ENCODE measurements at regions not wholly inside any gene's neighbourhood (a gene's known extent, or its start where the extent isn't known, plus 50 kb on each side); places are given as distances from the start of the nearest gene placed in this dataset.

DNA sequence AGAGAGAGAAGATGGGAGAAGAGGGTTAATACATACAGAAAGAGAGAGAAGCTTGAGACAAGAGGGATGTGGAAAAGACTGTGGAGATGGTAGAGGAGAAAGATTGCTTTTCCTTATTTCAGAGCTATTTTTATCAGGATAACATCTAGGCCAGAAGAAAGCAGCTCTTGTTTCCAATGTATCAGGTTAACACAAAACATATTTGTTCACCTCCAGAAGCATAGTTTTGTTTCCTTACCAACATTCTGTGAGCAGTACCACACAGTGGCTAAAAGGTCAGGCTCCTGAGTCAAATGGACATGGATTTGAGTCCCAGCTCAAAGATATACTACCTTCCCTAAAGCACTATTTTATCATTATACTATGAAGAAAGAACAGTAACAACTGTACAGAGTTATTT, 185.5 kb downstream of the DUSP10 start:
- Histone ChIP-seq H3K36me3 (replicated peaks in 1 of 2; ENCODE audit: control insufficient read depth in 2 of 2, insufficient read depth in 2 of 2, low read length in 2 of 2) (no peaks in the 10 kb centered on the region), H4K8ac (ENCODE audit: low read depth, low read length) (no peak overlapping the region), H2BK120ac (ENCODE audit: low read depth, low read length) (no peak overlapping the region), H2AFZ (ENCODE audit: low read length) (no peak overlapping the region), H2AK5ac (ENCODE audit: low read depth, low read length) (no peak overlapping the region), H3K4me1 (ENCODE audit: control insufficient read depth in 2 of 2, insufficient read depth in 1 of 2, low read depth in 1 of 2, low read length in 2 of 2) (no peaks in the 10 kb centered on the region), H2BK5ac (ENCODE audit: low read length) (no peak overlapping the region), H4K91ac (ENCODE audit: low read depth, low read length, poor library complexity) (no peak overlapping the region), H3K9ac (ENCODE audit: low read depth, low read length, poor library complexity) (no peak overlapping the region), H3K27me3 (ENCODE audit: control insufficient read depth in 3 of 3, insufficient read depth in 3 of 3, low read depth in 1 of 3, low read length in 3 of 3) (no peaks in the 10 kb centered on the region), H3K4me2 (ENCODE audit: insufficient read depth, low read length, poor library complexity, severe bottlenecking) (no peak overlapping the region), H3K4me3 (ENCODE audit: low read length in 2 of 2) (no peak overlapping the region), H3K27ac (replicated peaks; ENCODE audit: low read length) (no peak overlapping the region), H3K79me1 (ENCODE audit: low read depth, low read length) (no peaks in the 10 kb centered on the region), H2BK12ac (ENCODE audit: low read length) (no peak overlapping the region), H3K23ac (ENCODE audit: low read depth, low read length, poor library complexity) (no peak overlapping the region), H3K18ac (ENCODE audit: low read length) (no peak overlapping the region), H2BK15ac (ENCODE audit: low read length) (no peak overlapping the region), H3K9me3 (replicated peaks in 1 of 2; ENCODE audit: control insufficient read depth in 2 of 2, insufficient read depth in 1 of 2, low read depth in 1 of 2, low read length in 2 of 2) (no peaks in the 10 kb centered on the region), H3K4ac (ENCODE audit: low read length) (no peak overlapping the region), H3K14ac (ENCODE audit: low read length) (no peak overlapping the region)
- DNase-seq (ENCODE audit: low spot score), result no peak

DNA sequence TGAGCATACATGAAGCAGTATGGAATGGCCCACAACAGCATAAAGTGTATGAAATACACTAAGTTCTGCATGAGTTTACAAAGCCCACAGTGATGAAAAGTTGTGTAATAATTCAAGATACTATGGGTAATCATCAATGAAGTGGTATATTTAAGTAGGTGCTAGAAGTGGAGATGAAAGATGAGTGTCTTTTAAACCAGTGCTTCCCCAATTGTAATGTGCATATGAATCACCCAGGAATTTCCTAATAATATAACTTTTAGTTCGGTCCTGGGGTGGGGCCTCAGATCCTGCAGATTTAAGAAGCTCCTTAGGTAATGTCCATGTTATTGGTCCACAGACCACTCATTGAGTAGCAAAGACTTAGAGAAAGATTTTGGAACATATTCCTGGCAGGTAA, 184.9 kb downstream of the DUSP10 start:
- no peak overlapping the region for H3K4me2 ChIP-seq (ENCODE audit: insufficient read depth, low read length, poor library complexity, severe bottlenecking)
- H2BK12ac ChIP-seq (ENCODE audit: low read length), result no peak overlapping the region
- no peak overlapping the region for H4K91ac ChIP-seq (ENCODE audit: low read depth, low read length, poor library complexity)
- no peak overlapping the region for H2BK5ac ChIP-seq (ENCODE audit: low read length)
- no peak overlapping the region for H2BK120ac ChIP-seq (ENCODE audit: low read depth, low read length)
- no peaks in the 10 kb centered on the region for H3K36me3 ChIP-seq (replicated peaks in 1 of 2; ENCODE audit: control insufficient read depth in 2 of 2, insufficient read depth in 2 of 2, low read length in 2 of 2)
- no peaks in the 10 kb centered on the region for H3K4me1 ChIP-seq (ENCODE audit: control insufficient read depth in 2 of 2, insufficient read depth in 1 of 2, low read depth in 1 of 2, low read length in 2 of 2)
- no peak overlapping the region for H3K9ac ChIP-seq (ENCODE audit: low read depth, low read length, poor library complexity)
- H3K9me3 ChIP-seq (replicated peaks in 1 of 2; ENCODE audit: control insufficient read depth in 2 of 2, insufficient read depth in 1 of 2, low read depth in 1 of 2, low read length in 2 of 2), result no peaks in the 10 kb centered on the region
- H3K27me3 ChIP-seq (ENCODE audit: control insufficient read depth in 3 of 3, insufficient read depth in 3 of 3, low read depth in 1 of 3, low read length in 3 of 3), result no peaks in the 10 kb centered on the region
- no peak overlapping the region for H3K4ac ChIP-seq (ENCODE audit: low read length)
- no CpG with 5 or more reads among the region's 1 CpG for WGBS, 2 donors (ENCODE audit: extremely low coverage in 2 of 2, insufficient read length in 2 of 2, insufficient replicate concordance in 1 of 2)
- no peak overlapping the region for H3K14ac ChIP-seq (ENCODE audit: low read length)
- DNase-seq (ENCODE audit: low spot score), result no peak
- no peaks in the 10 kb centered on the region for H3K79me1 ChIP-seq (ENCODE audit: low read depth, low read length)
- H2BK15ac ChIP-seq (ENCODE audit: low read length), result no peak overlapping the region
- no peak overlapping the region for H3K23ac ChIP-seq (ENCODE audit: low read depth, low read length, poor library complexity)
- H3K27ac ChIP-seq (replicated peaks; ENCODE audit: low read length), result no peak overlapping the region
- no peak overlapping the region for H2AFZ ChIP-seq (ENCODE audit: low read length)
- no peak overlapping the region for H2AK5ac ChIP-seq (ENCODE audit: low read depth, low read length)
- H3K18ac ChIP-seq (ENCODE audit: low read length), result no peak overlapping the region
- no peak overlapping the region for H4K8ac ChIP-seq (ENCODE audit: low read depth, low read length)
- no peak overlapping the region for H3K4me3 ChIP-seq (ENCODE audit: low read length in 2 of 2)

DNA sequence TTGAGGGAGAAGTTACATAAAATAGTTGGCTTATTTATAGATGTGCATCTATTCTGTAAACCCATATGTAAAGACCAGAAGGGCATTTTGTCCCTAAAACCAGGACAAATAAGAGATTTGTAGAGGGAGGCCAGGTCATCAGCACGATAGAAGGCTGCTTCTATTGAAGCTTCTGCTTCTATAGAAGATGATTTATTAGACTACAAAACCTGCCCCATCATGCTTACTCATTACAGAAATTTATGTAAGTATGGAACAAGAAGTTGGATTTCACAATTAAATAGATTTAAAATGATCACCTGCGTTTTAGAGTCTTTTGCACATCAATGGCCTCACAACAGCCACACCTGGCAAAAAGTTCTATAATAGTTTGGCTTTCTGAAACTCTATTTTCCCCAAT, 183.5 kb downstream of the DUSP10 start:
- no peaks in the 10 kb centered on the region for H3K9me3 ChIP-seq (replicated peaks in 1 of 2; ENCODE audit: control insufficient read depth in 2 of 2, insufficient read depth in 1 of 2, low read depth in 1 of 2, low read length in 2 of 2)
- no peak overlapping the region for H3K4ac ChIP-seq (ENCODE audit: low read length)
- no peak overlapping the region for H2BK5ac ChIP-seq (ENCODE audit: low read length)
- H3K9ac ChIP-seq (ENCODE audit: low read depth, low read length, poor library complexity), result no peak overlapping the region
- no peak overlapping the region for H2BK120ac ChIP-seq (ENCODE audit: low read depth, low read length)
- H2AK5ac ChIP-seq (ENCODE audit: low read depth, low read length), result no peak overlapping the region
- no peak overlapping the region for H3K14ac ChIP-seq (ENCODE audit: low read length)
- no peak overlapping the region for H2BK12ac ChIP-seq (ENCODE audit: low read length)
- no peak overlapping the region for H2BK15ac ChIP-seq (ENCODE audit: low read length)
- no peak overlapping the region for H2AFZ ChIP-seq (ENCODE audit: low read length)
- H4K91ac ChIP-seq (ENCODE audit: low read depth, low read length, poor library complexity), result no peak overlapping the region
- no CpG with 5 or more reads among the region's 2 CpGs for WGBS, 2 donors (ENCODE audit: extremely low coverage in 2 of 2, insufficient read length in 2 of 2, insufficient replicate concordance in 1 of 2)
- H3K4me1 ChIP-seq (ENCODE audit: control insufficient read depth in 2 of 2, insufficient read depth in 1 of 2, low read depth in 1 of 2, low read length in 2 of 2), result no peaks in the 10 kb centered on the region
- no peak overlapping the region for H3K4me3 ChIP-seq (ENCODE audit: low read length in 2 of 2)
- H3K4me2 ChIP-seq (ENCODE audit: insufficient read depth, low read length, poor library complexity, severe bottlenecking), result no peak overlapping the region
- no peaks in the 10 kb centered on the region for H3K27me3 ChIP-seq (ENCODE audit: control insufficient read depth in 3 of 3, insufficient read depth in 3 of 3, low read depth in 1 of 3, low read length in 3 of 3)
- no peaks in the 10 kb centered on the region for H3K36me3 ChIP-seq (replicated peaks in 1 of 2; ENCODE audit: control insufficient read depth in 2 of 2, insufficient read depth in 2 of 2, low read length in 2 of 2)
- H4K8ac ChIP-seq (ENCODE audit: low read depth, low read length), result no peak overlapping the region
- no peak for DNase-seq (ENCODE audit: low spot score)
- no peak overlapping the region for H3K27ac ChIP-seq (replicated peaks; ENCODE audit: low read length)
- H3K79me1 ChIP-seq (ENCODE audit: low read depth, low read length), result no peaks in the 10 kb centered on the region
- H3K18ac ChIP-seq (ENCODE audit: low read length), result no peak overlapping the region
- H3K23ac ChIP-seq (ENCODE audit: low read depth, low read length, poor library complexity), result no peak overlapping the region

DNA sequence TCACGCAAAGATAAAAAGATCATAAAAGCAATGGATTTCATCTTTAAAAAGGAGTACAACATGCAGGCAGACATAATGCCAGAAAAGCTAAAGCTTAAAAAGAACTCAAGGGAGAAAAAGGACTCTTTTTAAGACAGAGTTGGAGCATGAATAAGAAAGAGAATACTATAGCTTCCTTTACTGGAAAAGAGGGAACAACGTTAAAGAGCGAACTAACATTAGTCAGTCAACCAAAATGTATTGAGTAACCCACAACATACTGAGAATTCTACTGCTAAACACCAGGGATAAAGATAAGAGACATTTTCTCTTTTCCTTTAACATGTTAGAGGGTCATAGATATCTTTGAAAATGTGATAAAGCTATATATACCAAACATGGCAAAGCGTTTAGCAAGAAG, 182.0 kb downstream of the DUSP10 start:
- Histone ChIP-seq H3K4me2 (ENCODE audit: insufficient read depth, low read length, poor library complexity, severe bottlenecking) (no peak overlapping the region), H3K9ac (ENCODE audit: low read depth, low read length, poor library complexity) (no peak overlapping the region), H2BK12ac (ENCODE audit: low read length) (no peak overlapping the region), H3K27me3 (ENCODE audit: control insufficient read depth in 3 of 3, insufficient read depth in 3 of 3, low read depth in 1 of 3, low read length in 3 of 3) (no peaks in the 10 kb centered on the region), H3K4me3 (ENCODE audit: low read length in 2 of 2) (no peak overlapping the region), H2AFZ (ENCODE audit: low read length) (no peak overlapping the region), H3K18ac (ENCODE audit: low read length) (no peak overlapping the region), H2AK5ac (ENCODE audit: low read depth, low read length) (no peak overlapping the region), H3K9me3 (replicated peaks in 1 of 2; ENCODE audit: control insufficient read depth in 2 of 2, insufficient read depth in 1 of 2, low read depth in 1 of 2, low read length in 2 of 2) (no peaks in the 10 kb centered on the region), H3K23ac (ENCODE audit: low read depth, low read length, poor library complexity) (no peak overlapping the region), H3K4ac (ENCODE audit: low read length) (no peak overlapping the region), H4K91ac (ENCODE audit: low read depth, low read length, poor library complexity) (no peak overlapping the region), H3K14ac (ENCODE audit: low read length) (no peak overlapping the region), H2BK15ac (ENCODE audit: low read length) (no peak overlapping the region), H3K4me1 (ENCODE audit: control insufficient read depth in 2 of 2, insufficient read depth in 1 of 2, low read depth in 1 of 2, low read length in 2 of 2) (no peaks in the 10 kb centered on the region), H2BK5ac (ENCODE audit: low read length) (no peak overlapping the region), H3K79me1 (ENCODE audit: low read depth, low read length) (no peaks in the 10 kb centered on the region), H4K8ac (ENCODE audit: low read depth, low read length) (no peak overlapping the region), H3K36me3 (replicated peaks in 1 of 2; ENCODE audit: control insufficient read depth in 2 of 2, insufficient read depth in 2 of 2, low read length in 2 of 2) (no peaks in the 10 kb centered on the region), H2BK120ac (ENCODE audit: low read depth, low read length) (no peak overlapping the region), H3K27ac (replicated peaks; ENCODE audit: low read length) (no peak overlapping the region)
- DNase-seq (ENCODE audit: low spot score), result no peak
- no CpG with 5 or more reads among the region's 4 CpGs for WGBS, 2 donors (ENCODE audit: extremely low coverage in 2 of 2, insufficient read length in 2 of 2, insufficient replicate concordance in 1 of 2)

All from neuronal stem cell (in vitro differentiated cells).